Activated T-helper 17 cell treated with anti-CD3 and anti-CD28 coated beads, Interleukin-2, amount 50 U/mL, for 72 hours (primary cell): ENCODE measurements at regions not wholly inside any gene's neighbourhood (a gene's known extent, or its start where the extent isn't known, plus 50 kb on each side); places are given as distances from the start of the nearest gene placed in this dataset.

Source experiments
- ATAC-seq: fragments of 150-1000 bp; cut with Tn5 transposase; replicated peaks from 2 replicates; pipeline ENCODE4 v1.10.0; 2021; ENCODE audit warnings: mild to moderate bottlenecking, moderate library complexity
- H3K27ac Mint-ChIP-seq: one replicate; pipeline ENCODE4 v1.8.0; 2022; ENCODE audit warnings: mixed read lengths
- H3K27me3 Mint-ChIP-seq: one replicate; pipeline ENCODE4 v1.8.0; 2022; ENCODE audit warnings: mixed read lengths
- H3K36me3 Mint-ChIP-seq: one replicate; pipeline ENCODE4 v1.8.0; 2022; ENCODE audit warnings: low read depth, mild to moderate bottlenecking, mixed read lengths
- H3K4me1 Mint-ChIP-seq: one replicate; pipeline ENCODE4 v1.8.0; 2022; ENCODE audit warnings: mixed read lengths
- H3K4me3 Mint-ChIP-seq: one replicate; pipeline ENCODE4 v1.8.0; 2022; ENCODE audit warnings: mild to moderate bottlenecking, mixed read lengths
- H3K9me3 Mint-ChIP-seq: one replicate; pipeline ENCODE4 v1.8.0; 2022; ENCODE audit warnings: mixed read lengths

DNA sequence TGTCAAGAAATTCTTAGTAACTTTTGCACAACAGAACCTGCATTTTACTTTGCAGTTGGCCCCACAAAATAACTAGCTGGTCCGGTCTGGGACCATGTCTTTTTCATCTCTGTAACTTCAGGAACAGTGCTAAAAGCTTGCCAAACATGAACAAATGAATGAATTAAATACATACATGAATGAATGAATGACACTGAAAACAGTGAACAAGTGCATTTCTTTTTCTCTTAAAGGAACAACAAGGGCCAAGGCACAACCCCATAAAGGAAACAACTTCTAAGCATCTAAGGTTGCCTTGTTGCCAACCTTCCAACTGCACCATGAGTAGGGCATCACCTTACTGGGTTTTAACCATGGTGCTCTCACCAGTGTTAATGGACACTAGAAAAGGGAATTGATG lies 534.4 kb upstream of the PKN2 start:
- Mint-ChIP-seq H3K27me3 (peaks cover 10% of the 10 kb centered on the region), H3K4me1 (no peaks in the 10 kb centered on the region)

DNA sequence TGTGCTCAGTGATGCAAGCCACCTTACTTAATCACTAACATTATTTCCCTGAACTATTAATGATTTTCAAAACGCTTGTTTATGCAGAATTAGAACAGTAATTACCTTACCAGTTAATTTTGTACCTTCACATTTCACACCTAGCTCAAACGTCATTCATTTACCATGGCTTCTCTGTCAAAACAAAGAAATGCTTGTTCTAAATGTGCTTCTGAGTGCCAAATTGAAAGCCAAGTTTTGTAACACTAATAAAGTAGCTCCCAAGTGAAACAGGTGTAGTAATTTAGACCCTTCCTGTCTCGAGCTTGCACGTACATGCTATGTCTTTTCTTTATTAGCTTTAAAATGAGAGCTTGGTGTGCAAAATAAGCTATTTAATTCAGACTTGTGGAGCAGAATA lies 533.7 kb upstream of the PKN2 start:
- Mint-ChIP-seq H3K4me1 (no peaks in the 10 kb centered on the region), H3K36me3 (no peaks in the 10 kb centered on the region), H3K9me3 (no peaks in the 10 kb centered on the region), H3K27ac (no peak overlapping the region), H3K4me3 (no peak overlapping the region), H3K27me3 (peaks cover 4% of the 10 kb centered on the region)
- ATAC-seq: no peak

More for the DNA sequence above, 534.4 kb upstream of the PKN2 start:
- H3K27ac Mint-ChIP-seq: no peak overlapping the region
- H3K9me3 Mint-ChIP-seq: no peaks in the 10 kb centered on the region
- H3K36me3 Mint-ChIP-seq: no peaks in the 10 kb centered on the region
- no peak overlapping the region for H3K4me3 Mint-ChIP-seq
- ATAC-seq: no peak

DNA sequence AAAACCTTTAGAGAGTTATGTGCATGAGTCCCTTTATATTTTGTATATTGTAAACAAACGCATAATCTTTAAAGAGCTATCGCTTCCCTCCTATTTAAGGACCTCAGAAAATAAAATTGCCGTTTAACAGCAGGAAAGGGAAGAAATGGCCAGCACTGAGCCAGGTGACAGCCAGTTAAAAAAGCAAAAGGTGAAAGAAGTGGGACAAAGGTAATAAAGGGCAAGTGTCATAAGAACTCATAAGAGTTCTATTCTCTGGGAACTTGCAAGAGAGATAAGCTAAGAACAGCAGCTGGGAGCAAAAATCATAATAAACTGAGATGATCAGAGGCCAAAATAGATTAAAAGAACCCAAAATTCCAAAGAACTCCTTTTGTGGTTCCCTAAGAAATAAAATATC lies 520.9 kb upstream of the PKN2 start:
- Mint-ChIP-seq H3K4me3 (no peak overlapping the region), H3K4me1 (no peaks in the 10 kb centered on the region), H3K27ac (no peak overlapping the region), H3K36me3 (no peaks in the 10 kb centered on the region), H3K27me3 (peaks cover 14% of the 10 kb centered on the region), H3K9me3 (no peaks in the 10 kb centered on the region)
- ATAC-seq: no peak

DNA sequence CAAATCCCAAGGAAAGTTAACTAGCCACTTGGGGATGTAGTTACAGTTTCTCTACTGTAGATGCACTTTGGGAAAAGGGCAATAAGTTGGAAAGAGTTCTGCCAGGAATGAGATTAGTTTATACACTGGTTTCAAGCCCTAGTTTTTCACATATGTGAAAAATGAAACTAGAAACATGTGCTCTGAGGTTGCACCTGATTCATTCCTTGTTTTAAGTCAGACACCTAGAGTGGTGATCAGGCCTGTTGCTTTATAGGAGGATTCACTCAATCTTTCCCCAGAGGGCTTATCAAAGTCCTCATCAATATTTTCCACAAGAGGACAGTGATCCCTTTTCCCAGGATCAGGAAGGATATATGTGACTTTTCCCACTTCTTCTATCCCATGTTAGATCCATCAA lies 515.9 kb upstream of the PKN2 start:
- Mint-ChIP-seq H3K27me3 (peaks cover 16% of the 10 kb centered on the region), H3K4me1 (no peaks in the 10 kb centered on the region), H3K4me3 (no peak overlapping the region), H3K9me3 (no peaks in the 10 kb centered on the region), H3K36me3 (no peaks in the 10 kb centered on the region), H3K27ac (no peak overlapping the region)
- no peak for ATAC-seq

DNA sequence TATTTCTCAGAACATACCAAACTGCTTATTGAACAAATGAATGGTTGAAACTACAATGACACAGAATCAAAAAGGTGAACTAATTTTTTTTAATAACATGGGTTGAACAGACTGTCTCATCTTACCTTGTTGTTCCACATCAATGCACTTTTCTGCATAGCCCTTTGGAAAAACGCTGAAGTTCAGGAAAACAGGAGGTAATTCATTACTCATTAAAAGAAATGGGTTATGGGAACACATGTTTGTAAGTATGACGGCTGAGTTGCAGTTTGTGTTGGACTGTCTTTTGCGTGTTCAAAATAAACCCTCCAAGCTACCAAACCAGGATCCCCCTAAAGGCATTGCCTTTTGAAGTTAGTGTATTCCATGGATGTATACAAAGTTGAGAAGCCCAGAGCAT lies 514.9 kb upstream of the PKN2 start:
- Mint-ChIP-seq H3K36me3 (no peaks in the 10 kb centered on the region), H3K9me3 (no peaks in the 10 kb centered on the region), H3K4me3 (no peak overlapping the region), H3K27me3 (peaks cover 11% of the 10 kb centered on the region), H3K27ac (no peak overlapping the region), H3K4me1 (no peaks in the 10 kb centered on the region)
- no peak for ATAC-seq

DNA sequence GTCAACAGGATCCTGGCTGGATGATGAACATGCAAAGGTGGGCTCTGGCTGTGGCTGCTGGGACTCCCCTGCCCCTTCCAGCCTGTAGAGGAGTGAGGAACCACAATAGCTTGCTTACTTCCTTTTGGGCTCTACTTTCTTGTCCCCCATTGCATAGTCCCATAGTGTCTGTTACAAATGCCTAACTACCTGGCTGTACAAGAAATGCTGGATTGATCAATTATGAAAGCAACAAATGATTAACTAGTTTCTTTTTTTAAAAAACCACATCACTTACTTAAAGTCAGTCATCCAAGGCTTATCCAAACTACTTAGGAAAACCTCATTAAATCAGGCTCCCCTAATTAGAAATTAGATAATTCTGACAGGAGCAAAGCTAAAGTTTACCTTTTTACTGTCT lies 514.1 kb upstream of the PKN2 start:
- no peaks in the 10 kb centered on the region for H3K4me1 Mint-ChIP-seq
- H3K4me3 Mint-ChIP-seq: no peak overlapping the region
- H3K36me3 Mint-ChIP-seq: no peaks in the 10 kb centered on the region
- no peak for ATAC-seq
- H3K27ac Mint-ChIP-seq: no peak overlapping the region
- H3K9me3 Mint-ChIP-seq: no peaks in the 10 kb centered on the region
- H3K27me3 Mint-ChIP-seq: peaks cover 11% of the 10 kb centered on the region

DNA sequence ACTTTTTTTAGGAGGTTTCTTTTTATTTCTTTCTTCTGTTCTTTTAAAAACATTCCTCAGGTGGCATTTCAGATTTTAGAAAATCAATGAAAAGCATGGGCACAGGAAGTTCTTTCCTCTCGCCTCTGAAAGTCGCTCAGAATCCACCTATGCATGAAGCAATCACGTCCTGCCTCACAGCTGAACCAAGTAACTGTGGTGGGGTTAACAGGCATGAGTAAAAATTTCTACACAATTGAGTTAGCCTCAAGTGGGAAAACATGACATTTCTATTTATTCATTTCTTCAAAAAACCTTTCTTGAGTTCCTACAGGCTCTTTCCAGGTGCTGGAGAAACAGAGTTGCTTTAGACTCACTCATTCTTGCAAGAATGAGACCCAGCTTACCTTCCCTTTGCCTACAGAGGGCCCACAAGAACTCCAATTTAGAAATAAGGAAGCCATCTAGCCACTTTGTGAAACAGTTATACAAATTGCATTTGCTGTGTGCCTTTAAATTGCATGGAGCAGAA lies 508.9 kb upstream of the PKN2 start:
- H3K27me3 Mint-ChIP-seq: peaks cover 14% of the 10 kb centered on the region
- no peaks in the 10 kb centered on the region for H3K9me3 Mint-ChIP-seq
- no peak overlapping the region for H3K4me3 Mint-ChIP-seq
- H3K27ac Mint-ChIP-seq: no peak overlapping the region
- no peaks in the 10 kb centered on the region for H3K4me1 Mint-ChIP-seq
- no peaks in the 10 kb centered on the region for H3K36me3 Mint-ChIP-seq
- ATAC-seq: no peak

DNA sequence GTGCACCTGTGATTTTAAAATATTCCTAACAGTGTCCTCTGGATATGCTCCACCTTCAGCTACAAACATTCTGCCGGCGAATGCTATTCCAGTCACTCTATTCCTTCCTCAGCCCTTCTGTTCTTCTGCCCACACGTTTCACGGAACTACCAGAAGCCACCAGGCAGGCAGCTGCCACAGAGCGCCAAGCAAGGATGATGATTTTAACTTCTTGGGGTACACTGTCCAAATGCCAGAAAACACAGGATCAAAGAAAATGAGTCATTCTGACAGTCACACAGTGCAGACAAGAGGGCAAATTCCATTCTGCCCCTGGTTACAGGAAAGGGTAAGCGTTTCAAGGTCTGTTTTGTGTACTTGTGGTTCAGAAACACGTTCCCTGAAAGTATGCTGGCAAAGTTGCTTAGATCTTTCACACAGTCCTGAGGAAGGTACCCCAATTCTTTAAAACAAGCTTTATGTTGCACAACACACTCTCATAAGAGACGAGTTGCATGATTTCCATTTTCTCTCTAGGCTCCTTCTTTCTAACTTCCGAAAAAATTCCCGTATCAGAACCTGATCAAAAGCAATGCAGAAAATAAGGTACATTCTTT lies 508.3 kb upstream of the PKN2 start:
- no peaks in the 10 kb centered on the region for H3K9me3 Mint-ChIP-seq
- H3K4me1 Mint-ChIP-seq: no peaks in the 10 kb centered on the region
- H3K36me3 Mint-ChIP-seq: no peaks in the 10 kb centered on the region
- H3K27me3 Mint-ChIP-seq: peaks cover 14% of the 10 kb centered on the region
- no peak for ATAC-seq
- H3K27ac Mint-ChIP-seq: no peak overlapping the region
- no peak overlapping the region for H3K4me3 Mint-ChIP-seq

DNA sequence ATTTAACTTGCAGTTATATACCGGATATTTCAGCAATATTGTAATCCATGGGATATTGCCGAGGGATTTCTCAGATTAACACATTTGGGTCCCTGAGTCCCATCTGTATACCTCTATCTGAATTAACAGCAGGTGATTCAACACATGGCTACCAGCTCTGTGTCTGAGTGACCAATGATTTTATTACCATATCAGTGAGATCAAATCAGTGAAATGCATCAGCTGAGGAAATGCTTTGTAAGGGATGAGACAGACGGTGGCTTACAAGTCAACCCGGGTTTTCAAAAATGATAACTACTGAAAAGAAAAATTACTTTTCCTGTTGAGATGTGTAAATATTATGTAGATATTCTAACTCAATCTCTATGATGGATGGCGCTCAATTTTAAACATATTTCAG lies 504.1 kb upstream of the PKN2 start:
- Mint-ChIP-seq H3K27me3 (peaks cover 6% of the 10 kb centered on the region), H3K9me3 (no peaks in the 10 kb centered on the region), H3K4me3 (no peak overlapping the region), H3K4me1 (no peaks in the 10 kb centered on the region), H3K36me3 (no peaks in the 10 kb centered on the region), H3K27ac (no peak overlapping the region)
- ATAC-seq: no peak

DNA sequence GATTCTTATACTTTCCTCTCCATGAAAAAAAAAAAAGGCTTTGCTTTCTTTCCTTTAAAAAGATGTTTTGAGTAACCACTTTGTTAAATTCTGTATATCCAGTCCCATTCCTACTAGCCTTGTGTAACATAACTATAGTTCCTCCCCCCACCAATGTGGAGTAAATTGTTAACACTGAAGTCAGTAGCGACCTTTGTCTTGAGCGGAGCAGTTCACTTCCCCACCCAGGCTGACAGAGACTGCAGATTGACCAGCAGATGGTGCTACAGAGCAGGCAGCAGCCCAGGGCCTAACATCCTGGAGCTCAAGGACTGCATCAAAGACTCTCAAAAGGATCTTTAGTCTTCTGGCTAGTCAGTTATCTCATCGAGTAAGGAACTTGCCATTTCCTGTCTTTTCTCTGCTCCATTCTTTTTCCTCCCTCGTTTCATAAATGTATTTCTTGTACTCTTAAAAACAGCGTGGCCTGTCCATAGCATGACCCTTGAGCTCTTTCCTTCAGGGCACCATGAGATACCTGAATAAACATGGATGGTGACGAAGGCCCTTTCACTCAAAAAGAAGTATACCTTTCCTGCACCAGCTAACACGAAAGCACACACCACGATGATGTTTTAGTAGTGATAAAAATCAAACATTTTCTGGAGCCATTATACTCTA lies 503.5 kb upstream of the PKN2 start:
- no peak overlapping the region for H3K27ac Mint-ChIP-seq
- H3K9me3 Mint-ChIP-seq: no peaks in the 10 kb centered on the region
- ATAC-seq: peak; percentile 77
- H3K4me3 Mint-ChIP-seq: no peak overlapping the region
- H3K4me1 Mint-ChIP-seq: no peaks in the 10 kb centered on the region
- H3K27me3 Mint-ChIP-seq: peaks cover 6% of the 10 kb centered on the region
- H3K36me3 Mint-ChIP-seq: no peaks in the 10 kb centered on the region

DNA sequence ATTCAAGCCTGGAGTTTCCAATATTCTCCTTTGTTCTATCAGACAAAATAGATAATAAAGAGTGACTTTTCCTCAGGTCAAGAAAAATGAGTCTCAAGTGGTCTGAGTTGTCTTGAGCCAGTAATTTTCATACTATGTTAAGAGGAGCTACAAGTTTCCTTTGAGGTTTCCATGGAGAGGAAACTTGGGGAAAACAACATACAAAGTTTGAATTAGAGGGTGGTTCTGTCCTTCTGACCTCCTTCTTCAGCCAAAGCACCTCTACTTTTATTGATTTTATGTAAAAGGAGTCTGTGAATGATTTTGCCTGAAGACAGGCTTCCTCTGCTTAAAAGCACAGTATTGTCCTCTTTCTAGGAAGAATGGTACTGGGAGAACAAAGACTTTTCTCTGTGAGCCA lies 497.2 kb upstream of the PKN2 start:
- Mint-ChIP-seq H3K36me3 (no peaks in the 10 kb centered on the region), H3K9me3 (no peaks in the 10 kb centered on the region), H3K4me3 (no peak overlapping the region), H3K4me1 (no peaks in the 10 kb centered on the region), H3K27ac (no peak overlapping the region), H3K27me3 (no peaks in the 10 kb centered on the region)
- ATAC-seq: no peak

DNA sequence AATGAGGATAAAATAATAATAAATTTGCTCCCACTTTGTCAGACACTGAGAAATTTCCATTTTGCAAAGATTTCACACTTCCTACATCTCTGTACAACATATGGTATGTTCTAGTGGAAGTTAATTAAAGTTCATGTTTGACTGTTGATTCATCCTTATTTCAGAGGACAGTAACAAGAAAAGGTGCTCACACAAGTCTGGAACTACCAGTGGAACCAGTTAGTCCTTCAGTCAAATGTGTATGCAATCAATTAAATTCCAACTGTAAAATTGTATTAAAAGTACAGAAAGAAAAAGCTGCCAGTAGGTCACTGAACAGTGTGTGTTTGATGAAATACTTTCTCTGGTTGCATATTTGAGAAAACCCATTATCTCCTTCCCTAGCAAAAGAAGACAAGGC lies 496.0 kb upstream of the PKN2 start:
- Mint-ChIP-seq H3K27me3 (peaks cover 3% of the 10 kb centered on the region), H3K27ac (no peak overlapping the region), H3K36me3 (no peaks in the 10 kb centered on the region), H3K4me3 (no peak overlapping the region), H3K9me3 (no peaks in the 10 kb centered on the region), H3K4me1 (no peaks in the 10 kb centered on the region)
- no peak for ATAC-seq

DNA sequence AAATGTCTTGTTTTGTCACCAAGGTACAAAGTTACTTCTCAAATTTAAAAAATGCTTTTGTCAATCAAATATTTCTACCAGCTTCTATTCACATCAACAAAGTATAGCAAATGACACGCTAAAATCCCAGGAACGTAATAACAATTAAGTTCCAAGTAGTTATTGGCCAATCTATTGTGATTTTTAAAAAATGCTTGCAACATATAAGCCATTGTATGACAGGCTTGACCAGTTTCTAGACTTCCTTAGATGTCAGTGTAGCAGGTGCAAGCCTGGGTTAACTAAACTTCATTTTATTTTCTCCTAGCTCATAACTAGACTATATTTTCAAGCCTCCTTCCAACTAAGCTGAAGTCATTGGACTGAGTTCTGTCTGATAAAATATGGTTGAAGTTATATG lies 494.5 kb upstream of the PKN2 start:
- ATAC-seq: no peak
- no peaks in the 10 kb centered on the region for H3K9me3 Mint-ChIP-seq
- H3K27me3 Mint-ChIP-seq: peaks cover 4% of the 10 kb centered on the region
- H3K27ac Mint-ChIP-seq: no peak overlapping the region
- H3K4me1 Mint-ChIP-seq: no peaks in the 10 kb centered on the region
- H3K4me3 Mint-ChIP-seq: no peak overlapping the region
- no peaks in the 10 kb centered on the region for H3K36me3 Mint-ChIP-seq

DNA sequence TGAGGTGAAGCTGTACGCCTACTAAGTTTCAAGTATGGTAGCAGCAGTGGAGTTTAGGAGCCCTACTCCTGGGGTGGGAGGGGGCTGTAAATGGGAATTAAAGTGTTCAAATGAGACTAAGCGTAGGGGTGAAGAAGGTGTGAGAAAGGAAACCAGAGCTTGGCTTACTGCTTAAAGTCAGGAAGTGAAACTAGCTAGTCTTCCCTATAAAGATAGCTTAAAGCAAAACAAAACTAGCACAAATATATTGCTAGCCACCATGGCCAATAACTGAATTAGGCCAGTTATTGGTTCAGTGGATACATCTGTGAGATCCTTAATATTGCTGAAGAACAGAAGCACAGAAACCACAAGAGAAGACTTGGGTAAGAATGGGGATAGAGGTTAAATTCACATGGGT lies 492.2 kb upstream of the PKN2 start:
- H3K27ac Mint-ChIP-seq: no peak overlapping the region
- ATAC-seq: no peak
- no peaks in the 10 kb centered on the region for H3K4me1 Mint-ChIP-seq
- no peaks in the 10 kb centered on the region for H3K36me3 Mint-ChIP-seq
- no peaks in the 10 kb centered on the region for H3K9me3 Mint-ChIP-seq
- no peak overlapping the region for H3K4me3 Mint-ChIP-seq
- peaks cover 4% of the 10 kb centered on the region for H3K27me3 Mint-ChIP-seq

DNA sequence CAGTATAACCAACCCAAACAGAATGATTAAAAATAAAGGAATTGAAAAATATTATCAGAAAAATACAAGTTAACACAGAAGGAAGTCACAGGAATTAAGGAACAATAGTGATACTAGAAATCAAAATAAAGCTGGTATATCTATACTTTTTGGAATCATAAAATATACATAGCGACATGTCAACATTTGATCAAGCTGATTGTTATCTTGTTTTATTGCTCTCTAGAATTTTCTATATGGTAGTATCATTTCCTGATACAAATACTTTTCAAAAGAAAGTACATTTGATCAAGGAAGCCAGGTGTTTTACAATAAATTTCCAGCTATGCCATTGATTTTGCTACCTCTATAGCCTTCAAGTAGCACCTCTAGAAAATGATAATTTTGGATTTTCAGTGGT lies 489.5 kb upstream of the PKN2 start:
- H3K4me1 Mint-ChIP-seq: no peaks in the 10 kb centered on the region
- peaks cover 4% of the 10 kb centered on the region for H3K27me3 Mint-ChIP-seq
- H3K9me3 Mint-ChIP-seq: no peaks in the 10 kb centered on the region
- no peak overlapping the region for H3K27ac Mint-ChIP-seq
- H3K36me3 Mint-ChIP-seq: no peaks in the 10 kb centered on the region
- no peak overlapping the region for H3K4me3 Mint-ChIP-seq
- ATAC-seq: no peak
